ENCODE measurements at regions not wholly inside any gene's neighbourhood (a gene's known extent, or its start where the extent isn't known, plus 50 kb on each side); places are given as distances from the start of the nearest gene placed in this dataset.

DNA sequence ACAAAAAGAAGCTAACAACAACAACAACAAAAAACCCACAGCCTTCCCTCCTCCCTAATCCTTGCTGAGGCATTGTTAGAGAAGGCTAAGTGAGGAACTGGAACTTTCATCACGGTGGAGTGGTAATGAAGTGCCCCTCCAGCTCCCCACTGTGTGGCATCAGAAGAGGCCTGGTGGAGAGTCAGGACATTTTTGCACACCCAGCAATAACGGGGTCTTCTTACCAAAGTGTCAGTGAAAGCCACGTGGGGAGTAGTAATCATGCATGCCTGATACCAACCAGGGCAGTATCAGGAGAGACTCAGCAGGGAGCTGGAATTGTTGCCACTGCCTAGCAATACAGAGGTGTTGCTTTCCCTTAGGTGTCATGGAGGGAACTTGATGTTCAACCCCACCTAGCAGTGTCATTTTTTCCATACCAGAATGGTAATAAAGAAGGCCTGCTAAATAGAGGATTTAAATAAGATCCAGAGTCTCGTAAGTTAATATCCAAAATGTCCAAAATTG, 299.7 kb upstream of the RGS6 start:
- TF ChIP-seq, protein P1, sequence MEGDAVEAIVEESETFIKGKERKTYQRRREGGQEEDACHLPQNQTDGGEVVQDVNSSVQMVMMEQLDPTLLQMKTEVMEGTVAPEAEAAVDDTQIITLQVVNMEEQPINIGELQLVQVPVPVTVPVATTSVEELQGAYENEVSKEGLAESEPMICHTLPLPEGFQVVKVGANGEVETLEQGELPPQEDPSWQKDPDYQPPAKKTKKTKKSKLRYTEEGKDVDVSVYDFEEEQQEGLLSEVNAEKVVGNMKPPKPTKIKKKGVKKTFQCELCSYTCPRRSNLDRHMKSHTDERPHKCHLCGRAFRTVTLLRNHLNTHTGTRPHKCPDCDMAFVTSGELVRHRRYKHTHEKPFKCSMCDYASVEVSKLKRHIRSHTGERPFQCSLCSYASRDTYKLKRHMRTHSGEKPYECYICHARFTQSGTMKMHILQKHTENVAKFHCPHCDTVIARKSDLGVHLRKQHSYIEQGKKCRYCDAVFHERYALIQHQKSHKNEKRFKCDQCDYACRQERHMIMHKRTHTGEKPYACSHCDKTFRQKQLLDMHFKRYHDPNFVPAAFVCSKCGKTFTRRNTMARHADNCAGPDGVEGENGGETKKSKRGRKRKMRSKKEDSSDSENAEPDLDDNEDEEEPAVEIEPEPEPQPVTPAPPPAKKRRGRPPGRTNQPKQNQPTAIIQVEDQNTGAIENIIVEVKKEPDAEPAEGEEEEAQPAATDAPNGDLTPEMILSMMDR (IDR thresholded peaks at IDR 0.05 in 4 of 5, conservative IDR thresholded peaks at IDR 0.05 in 1 of 5), result no peak
- no peak for TF ChIP-seq POLR2A (IDR thresholded peaks at IDR 0.05)

All from gastrocnemius medialis (tissue), 4 donors.